Liver (tissue), 8 donors: ENCODE measurements at regions not wholly inside any gene's neighbourhood (a gene's known extent, or its start where the extent isn't known, plus 50 kb on each side); places are given as distances from the start of the nearest gene placed in this dataset.

Experiments used
- DNase-seq: peaks from one replicate; pipeline ENCODE4 v3.0.0-alpha.2; 2017; ENCODE audit warnings: low spot score
- H3K27ac ChIP-seq, 2 donors: one replicate each; pipeline ENCODE4 v1.7.0; 2013; ENCODE audit warnings: inconsistent platforms in 2 of 2, low read length in 2 of 2, control low read depth in 1 of 2, low read depth in 1 of 2, mild to moderate bottlenecking in 1 of 2
- H3K27me3 ChIP-seq, 4 donors: one replicate each; pipeline versions ENCODE4 v1.6.1 to v1.7.0; 2013; ENCODE audit warnings: low read length in 3 of 4, inconsistent platforms in 1 of 4, mild to moderate bottlenecking in 1 of 4, moderate library complexity in 1 of 4; ENCODE audit not compliant: control insufficient read depth in 4 of 4, insufficient read depth in 4 of 4
- H3K36me3 ChIP-seq, 4 donors: one replicate each; pipeline versions ENCODE4 v1.6.1 to v1.7.0; 2013; ENCODE audit warnings: low read length in 3 of 4, mild to moderate bottlenecking in 3 of 4, low read depth in 1 of 4, moderate library complexity in 1 of 4; ENCODE audit not compliant: control insufficient read depth in 4 of 4, insufficient read depth in 3 of 4
- H3K4me1 ChIP-seq, 4 donors: one replicate each; pipeline versions ENCODE4 v1.6.1 to v1.7.0; 2013; ENCODE audit warnings: low read length in 3 of 4, mild to moderate bottlenecking in 3 of 4, moderate library complexity in 1 of 4; ENCODE audit not compliant: control insufficient read depth in 4 of 4, insufficient read depth in 4 of 4
- H3K4me3 ChIP-seq, 3 donors: one replicate each; pipeline versions ENCODE4 v1.6.1 to v1.7.0; 2013; ENCODE audit warnings: low read length in 3 of 3, control low read depth in 1 of 3, low read depth in 1 of 3, mild to moderate bottlenecking in 1 of 3
- H3K9ac ChIP-seq, 2 donors: one replicate each; pipeline ENCODE4 v1.7.0; 2013; ENCODE audit warnings: low read length in 2 of 2, mild to moderate bottlenecking in 2 of 2, moderate library complexity in 2 of 2, control low read depth in 1 of 2, low read depth in 1 of 2
- H3K9me3 ChIP-seq, 4 donors: one replicate each; pipeline versions ENCODE4 v1.6.1 to v1.7.0; 2013; ENCODE audit warnings: low read length in 3 of 4; ENCODE audit not compliant: control insufficient read depth in 4 of 4
- CTCF ChIP-seq: fragments of 150-350 bp; IDR thresholded peaks from 2 replicates; pipeline ENCODE4 v1.5.1; 2017; ENCODE audit warnings: improper control_type of control experiment, low read depth, low read length; ENCODE audit not compliant: missing input control
- EGR1 ChIP-seq, 2 donors: IDR thresholded peaks; 2 replicates each; pipeline ENCODE4 v1.6.1; 2016 to 2018; ENCODE audit warnings: antibody characterized with exemption in 2 of 2, low read depth in 2 of 2
- FOXA1 ChIP-seq: IDR thresholded peaks from 2 replicates; pipeline ENCODE4 v1.6.1; 2016; ENCODE audit warnings: antibody characterized with exemption
- HNF4G ChIP-seq: IDR thresholded peaks from 2 replicates; pipeline ENCODE4 v1.6.1; 2016; ENCODE audit warnings: antibody characterized with exemption
- MAX ChIP-seq: IDR thresholded peaks from 2 replicates; pipeline ENCODE4 v1.6.1; 2016; ENCODE audit warnings: antibody characterized with exemption
- RAD21 ChIP-seq, 2 donors: IDR thresholded peaks; 2 replicates each; pipeline ENCODE4 v1.6.1; 2016; ENCODE audit warnings: antibody characterized with exemption in 2 of 2, mild to moderate bottlenecking in 2 of 2
- RXRA ChIP-seq, 2 donors: IDR thresholded peaks; 2 replicates each; pipeline ENCODE4 v1.6.1; 2017 to 2018; ENCODE audit warnings: antibody characterized with exemption in 2 of 2, mild to moderate bottlenecking in 1 of 2
- SP1 ChIP-seq: IDR thresholded peaks from 2 replicates; pipeline ENCODE4 v1.6.1; 2018; ENCODE audit warnings: antibody characterized with exemption, mild to moderate bottlenecking
- ZBTB33 ChIP-seq: IDR thresholded peaks from 2 replicates; pipeline ENCODE4 v1.6.1; 2016; ENCODE audit warnings: antibody characterized with exemption
- WGBS: extraction: QIAGEN DNeasy Blood & Tissue Kit; methylation state at CpG from one replicate; pipeline ENCODE4 v1.1.7; 2013; 5-methylcytosine and 5-hydroxymethylcytosine counted together
- donor health status: healthy.
- donor health status: healthy.
- donor health status: healthy.
- donor health status: healthy.
- donor health status: healthy.

- no peak for TF ChIP-seq CTCF
- TF ChIP-seq ZBTB33: no peak
Measured at GRCh38 chr1:218943371-218943770, 230.3 kb upstream of the LYPLAL1 start (continued).

- no peak overlapping the region for H3K27ac ChIP-seq
- no peak overlapping the region for H3K9ac ChIP-seq
- H3K36me3 ChIP-seq: no peaks in the 10 kb centered on the region
- 84% methylated on average over 1 of the region's 1 CpG for WGBS
- no peak overlapping the region for H3K4me3 ChIP-seq
- no peak for DNase-seq
- no peak for TF ChIP-seq HNF4G
- no peak for TF ChIP-seq EGR1 (IDR thresholded peaks at IDR 0.05; ENCODE audit: low read depth in 2 of 2)
- TF ChIP-seq MAX: no peak
- TF ChIP-seq CTCF: no peak
- TF ChIP-seq RAD21 (IDR thresholded peaks at IDR 0.05): no peak
- TF ChIP-seq FOXA1: no peak
- no peaks in the 10 kb centered on the region for H3K4me1 ChIP-seq
- peaks cover 0 to 1% (median 0%) of the 10 kb centered on the region in 4 donors for H3K9me3 ChIP-seq
- no peaks in the 10 kb centered on the region for H3K27me3 ChIP-seq
Measured at GRCh38 chr1:218945050-218945449, 228.6 kb upstream of the LYPLAL1 start.

- no peak for TF ChIP-seq SP1
- no peak for TF ChIP-seq RXRA (IDR thresholded peaks at IDR 0.05)
- no peak for TF ChIP-seq EGR1 (IDR thresholded peaks at IDR 0.05; ENCODE audit: low read depth in 2 of 2)
- TF ChIP-seq ZBTB33: no peak
- DNase-seq: no peak
Measured at GRCh38 chr1:218946147-218946546, 227.5 kb upstream of the LYPLAL1 start.

More at GRCh38 chr1:218946147-218946546, 227.5 kb upstream of the LYPLAL1 start:
- 56% methylated on average over 2 of the region's 2 CpGs for WGBS
- H3K27me3 ChIP-seq: no peaks in the 10 kb centered on the region
- no peaks in the 10 kb centered on the region for H3K4me1 ChIP-seq
- H3K9me3 ChIP-seq: peaks cover 0 to 1% (median 0%) of the 10 kb centered on the region in 4 donors
- no peak overlapping the region for H3K4me3 ChIP-seq
- H3K36me3 ChIP-seq: no peaks in the 10 kb centered on the region
- no peak overlapping the region for H3K27ac ChIP-seq
- H3K9ac ChIP-seq: no peak overlapping the region
